Neuron (in vitro differentiated cells): ENCODE measurements at regions not wholly inside any gene's neighbourhood (a gene's known extent, or its start where the extent isn't known, plus 50 kb on each side); places are given as distances from the start of the nearest gene placed in this dataset.

Experiments
- H2AFZ ChIP-seq: one replicate; pipeline ENCODE4 v1.6.1; 2013; ENCODE audit warnings: low read depth, mild to moderate bottlenecking, inconsistent platforms, low read length, moderate library complexity
- H3K27me3 ChIP-seq: one replicate; pipeline ENCODE4 v1.6.1; 2013; ENCODE audit warnings: low read length; ENCODE audit not compliant: insufficient read depth
- H3K36me3 ChIP-seq: one replicate; pipeline ENCODE4 v1.6.1; 2013; ENCODE audit warnings: low read length; ENCODE audit not compliant: insufficient read depth
- H3K4me1 ChIP-seq: one replicate; pipeline ENCODE4 v1.6.1; 2013; ENCODE audit warnings: low read length; ENCODE audit not compliant: insufficient read depth
- H3K4me3 ChIP-seq: 2 replicates; pipeline ENCODE4 v1.5.1; 2013; ENCODE audit warnings: mild to moderate bottlenecking, low read length, moderate library complexity
- H3K9me3 ChIP-seq: one replicate; pipeline ENCODE4 v1.6.1; 2013; ENCODE audit warnings: low read length

DNA sequence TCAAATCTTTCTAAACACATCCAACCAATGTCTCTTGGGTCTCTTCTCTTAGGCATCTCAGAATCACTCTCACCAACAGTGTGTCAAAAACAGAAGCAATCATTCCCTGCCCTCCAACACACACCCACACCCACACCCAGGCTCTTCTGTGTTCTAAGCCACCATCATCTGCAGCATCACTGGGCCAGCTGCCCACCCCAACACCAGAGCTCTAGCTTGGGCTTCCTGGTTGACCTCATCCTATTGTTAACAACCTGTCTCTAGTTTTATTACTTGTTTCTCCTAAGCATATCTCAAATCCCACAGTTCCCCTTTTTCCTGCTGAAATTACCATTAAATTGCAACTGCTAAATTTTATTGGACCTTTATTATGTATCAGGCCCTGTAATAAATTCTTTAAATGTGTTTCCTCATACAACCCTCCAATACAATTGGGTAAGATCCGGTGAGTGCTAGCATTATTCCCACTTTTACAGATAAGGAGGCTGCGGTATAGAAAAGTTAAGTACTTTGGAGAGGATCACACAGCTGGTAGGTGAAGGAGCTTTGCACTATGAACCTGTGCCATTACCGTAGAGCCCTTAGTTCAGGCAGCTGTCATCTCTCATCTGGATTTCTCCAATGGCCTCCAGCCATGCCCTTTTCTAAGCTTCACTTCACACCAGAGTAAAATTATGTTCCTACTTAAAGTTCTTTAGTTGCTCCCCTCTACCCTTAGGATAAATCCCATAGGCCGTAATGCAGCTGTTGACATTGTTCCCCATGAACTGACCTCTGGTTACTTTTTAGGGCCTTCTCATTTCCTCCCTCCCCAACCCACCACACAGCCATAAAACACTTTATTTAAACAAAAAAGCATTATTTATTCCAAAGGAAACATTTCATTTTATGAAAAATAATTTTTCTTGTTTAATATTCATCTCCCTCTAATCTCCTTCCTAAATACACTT lies 227.7 kb downstream of the B3GLCT start:
- H3K27me3 ChIP-seq, result peaks cover 4% of the 10 kb centered on the region
- no peak overlapping the region for H3K4me3 ChIP-seq
- no peaks in the 10 kb centered on the region for H3K9me3 ChIP-seq
- H2AFZ ChIP-seq, result no peak overlapping the region
- no peaks in the 10 kb centered on the region for H3K4me1 ChIP-seq
- H3K36me3 ChIP-seq, result no peaks in the 10 kb centered on the region

GRCh38 chr13:31431722-31432137 lies 232.0 kb downstream of the B3GLCT start:
- Histone ChIP-seq H3K4me3 (no peak overlapping the region), H3K36me3 (no peaks in the 10 kb centered on the region), H3K4me1 (peaks cover 5% of the 10 kb centered on the region), H3K9me3 (no peaks in the 10 kb centered on the region), H2AFZ (no peak overlapping the region), H3K27me3 (peaks cover 5% of the 10 kb centered on the region)

DNA sequence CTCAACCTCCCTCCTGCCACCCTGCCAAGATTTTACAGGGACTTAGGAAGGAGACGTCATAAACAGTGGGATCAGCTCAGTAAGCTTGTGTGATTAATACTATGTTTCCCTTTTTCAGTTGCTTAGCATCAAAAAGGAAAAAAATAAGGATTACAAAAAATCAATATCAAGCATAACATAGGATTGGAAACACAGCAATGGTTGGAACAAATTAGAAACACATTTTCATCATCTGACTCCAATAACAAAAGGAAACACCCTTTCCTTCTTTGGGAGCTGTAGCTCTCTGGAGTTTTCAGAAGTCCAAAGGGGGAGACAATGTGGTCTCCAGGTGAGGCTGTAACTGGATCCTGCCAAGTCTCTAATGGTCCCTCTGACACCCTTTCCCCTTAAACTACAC lies 233.4 kb downstream of the B3GLCT start:
- Histone ChIP-seq H2AFZ (no peak overlapping the region), H3K9me3 (no peaks in the 10 kb centered on the region), H3K4me1 (peaks cover 7% of the 10 kb centered on the region), H3K27me3 (peaks cover 9% of the 10 kb centered on the region), H3K36me3 (no peaks in the 10 kb centered on the region), H3K4me3 (no peak overlapping the region)

DNA sequence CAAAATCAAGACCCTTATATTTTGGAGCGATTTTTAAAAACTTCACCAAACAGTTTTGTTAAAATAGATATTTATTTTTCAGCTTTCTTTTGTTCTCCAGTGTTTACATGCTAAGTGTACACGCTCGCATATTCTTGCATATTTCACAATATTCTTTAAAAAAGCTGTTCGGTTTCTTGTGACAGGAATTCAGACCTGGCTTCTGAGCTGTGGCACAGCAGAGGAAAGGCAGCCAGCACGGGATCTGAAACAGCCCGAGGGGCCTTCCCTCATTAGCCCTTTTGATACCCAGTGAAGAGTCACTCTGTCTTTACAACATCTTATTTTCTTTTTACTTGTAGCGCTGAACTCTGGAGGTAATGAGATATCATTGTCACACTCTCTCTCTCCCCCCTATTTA lies 234.0 kb downstream of the B3GLCT start:
- H2AFZ ChIP-seq, result no peak overlapping the region
- H3K9me3 ChIP-seq, result no peaks in the 10 kb centered on the region
- peaks cover 10% of the 10 kb centered on the region for H3K27me3 ChIP-seq
- no peaks in the 10 kb centered on the region for H3K36me3 ChIP-seq
- H3K4me3 ChIP-seq, result no peak overlapping the region
- H3K4me1 ChIP-seq, result peaks cover 7% of the 10 kb centered on the region

DNA sequence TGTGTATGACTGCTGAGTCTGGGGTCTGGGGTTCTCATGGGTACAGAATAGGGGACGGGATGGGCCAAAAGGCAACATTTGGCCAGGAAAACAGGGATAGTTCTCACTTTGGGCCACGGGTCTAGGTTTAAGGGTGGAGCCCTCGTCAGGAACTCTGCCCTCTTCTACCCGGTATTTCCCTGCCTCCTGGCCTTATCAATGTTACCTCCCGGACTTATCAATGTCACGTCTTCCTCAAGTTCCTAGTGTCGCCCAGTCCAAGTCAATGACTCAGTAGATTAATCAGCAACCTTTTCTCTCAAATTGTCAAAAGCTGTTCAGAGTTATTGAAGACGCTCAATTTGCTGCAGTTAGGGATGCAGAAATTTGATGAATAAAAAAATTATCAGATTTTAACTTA lies 234.8 kb downstream of the B3GLCT start:
- no peak overlapping the region for H2AFZ ChIP-seq
- no peaks in the 10 kb centered on the region for H3K9me3 ChIP-seq
- H3K36me3 ChIP-seq, result no peaks in the 10 kb centered on the region
- peaks cover 10% of the 10 kb centered on the region for H3K27me3 ChIP-seq
- no peak overlapping the region for H3K4me3 ChIP-seq
- peaks cover 7% of the 10 kb centered on the region for H3K4me1 ChIP-seq

GRCh38 chr13:31435536-31435935 lies 235.8 kb downstream of the B3GLCT start:
- no peak overlapping the region for H2AFZ ChIP-seq
- peaks cover 10% of the 10 kb centered on the region for H3K27me3 ChIP-seq
- no peaks in the 10 kb centered on the region for H3K36me3 ChIP-seq
- H3K9me3 ChIP-seq, result no peaks in the 10 kb centered on the region
- no peak overlapping the region for H3K4me3 ChIP-seq
- H3K4me1 ChIP-seq, result peaks cover 7% of the 10 kb centered on the region

GRCh38 chr13:31436478-31436877 lies 236.7 kb downstream of the B3GLCT start:
- H3K4me3 ChIP-seq, result no peak overlapping the region
- peaks cover 10% of the 10 kb centered on the region for H3K27me3 ChIP-seq
- peaks cover 7% of the 10 kb centered on the region for H3K4me1 ChIP-seq
- no peaks in the 10 kb centered on the region for H3K36me3 ChIP-seq
- no peak overlapping the region for H2AFZ ChIP-seq
- no peaks in the 10 kb centered on the region for H3K9me3 ChIP-seq

DNA sequence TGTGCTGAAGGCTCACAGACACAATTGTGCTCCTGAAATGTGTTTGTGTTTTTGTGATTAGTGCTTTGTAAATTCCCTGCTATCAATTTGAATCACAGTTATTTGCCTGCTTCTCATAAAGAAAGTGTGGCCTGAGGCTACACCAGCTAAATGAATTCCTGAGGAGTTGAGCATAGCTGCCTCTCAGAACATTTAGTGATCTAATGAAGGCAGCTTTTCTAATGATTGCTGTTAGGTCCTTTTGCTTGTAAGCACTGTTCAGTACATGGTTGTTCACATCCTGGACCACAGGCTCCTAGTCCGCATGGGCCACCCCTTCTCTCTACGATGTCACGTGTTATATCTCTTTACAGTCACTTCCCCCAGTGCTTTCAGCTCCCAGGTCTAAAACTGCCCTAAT lies 238.2 kb downstream of the B3GLCT start:
- Histone ChIP-seq H3K4me3 (no peak overlapping the region), H2AFZ (no peak overlapping the region), H3K4me1 (peaks cover 13% of the 10 kb centered on the region), H3K27me3 (peaks cover 8% of the 10 kb centered on the region), H3K36me3 (no peaks in the 10 kb centered on the region), H3K9me3 (no peaks in the 10 kb centered on the region)

GRCh38 chr13:31440132-31440531 lies 240.4 kb downstream of the B3GLCT start:
- H3K4me3 ChIP-seq, result no peak overlapping the region
- H2AFZ ChIP-seq, result no peak overlapping the region
- no peaks in the 10 kb centered on the region for H3K9me3 ChIP-seq
- H3K36me3 ChIP-seq, result no peaks in the 10 kb centered on the region
- peaks cover 12% of the 10 kb centered on the region for H3K27me3 ChIP-seq
- H3K4me1 ChIP-seq, result peaks cover 13% of the 10 kb centered on the region

DNA sequence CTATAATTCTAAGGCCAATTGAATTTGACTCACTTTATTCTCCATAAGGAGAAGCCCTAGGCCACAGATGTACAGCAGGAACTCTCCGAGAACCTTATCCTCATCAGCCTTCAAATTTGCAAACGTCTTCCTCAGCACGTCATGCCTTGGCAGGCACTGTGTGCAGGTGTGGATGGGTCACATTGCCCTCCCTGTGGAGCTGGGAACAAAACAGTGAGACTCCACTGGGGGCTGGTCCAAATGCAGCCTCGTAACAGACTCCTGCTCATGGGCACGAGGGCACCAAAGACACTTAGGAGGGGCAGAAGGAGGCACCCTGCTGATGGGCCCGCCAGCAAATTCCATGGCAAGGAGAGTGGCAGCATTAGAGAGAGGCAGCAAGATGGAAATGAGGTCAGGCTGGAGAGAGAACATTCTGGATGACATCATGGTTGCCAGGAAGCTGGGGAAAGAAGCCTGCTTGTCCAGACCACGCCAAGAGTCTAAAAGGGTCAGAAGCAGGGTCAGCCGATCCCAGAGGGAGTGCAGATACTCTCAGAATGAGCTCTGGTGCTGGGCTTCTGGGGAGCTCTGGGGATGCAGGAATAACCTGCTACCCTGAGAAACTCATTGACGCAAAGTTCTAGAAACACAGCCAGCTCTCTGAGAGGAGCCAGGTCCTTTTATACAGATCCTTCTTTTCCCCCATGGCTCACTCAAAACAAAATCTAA lies 242.2 kb downstream of the B3GLCT start:
- Histone ChIP-seq H3K9me3 (peaks cover 1% of the 10 kb centered on the region), H3K27me3 (peaks cover 10% of the 10 kb centered on the region), H3K4me3 (no peak overlapping the region), H3K36me3 (no peaks in the 10 kb centered on the region), H2AFZ (no peak overlapping the region), H3K4me1 (peaks cover 6% of the 10 kb centered on the region)

DNA sequence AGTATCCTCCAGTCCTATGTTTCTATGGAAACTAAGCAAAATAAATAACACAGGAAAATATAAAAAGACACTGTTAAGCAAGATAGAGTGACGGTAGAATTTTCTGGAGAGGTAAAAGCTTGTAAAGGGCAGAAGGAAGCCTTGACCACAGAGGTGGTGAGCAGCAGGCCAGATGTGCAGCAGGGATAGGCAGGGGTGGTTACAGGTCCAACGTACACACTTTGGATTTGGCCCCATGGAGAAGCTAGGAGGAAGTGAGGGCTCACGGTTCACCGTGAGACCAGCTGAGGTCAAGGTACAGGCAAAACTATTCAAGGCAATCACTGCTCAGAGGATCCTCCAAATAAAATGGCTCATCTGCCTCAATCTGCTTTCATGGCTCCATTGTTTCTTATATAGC lies 242.8 kb downstream of the B3GLCT start:
- H3K4me1 ChIP-seq, result peaks cover 6% of the 10 kb centered on the region
- H3K27me3 ChIP-seq, result peaks cover 10% of the 10 kb centered on the region
- peaks cover 1% of the 10 kb centered on the region for H3K9me3 ChIP-seq
- no peak overlapping the region for H2AFZ ChIP-seq
- no peaks in the 10 kb centered on the region for H3K36me3 ChIP-seq
- H3K4me3 ChIP-seq, result no peak overlapping the region

- Histone ChIP-seq H3K27me3 (peaks cover 5% of the 10 kb centered on the region), H3K36me3 (no peaks in the 10 kb centered on the region), H3K9me3 (peaks cover 1% of the 10 kb centered on the region)
These were observed 244.6 kb downstream of the B3GLCT start for GRCh38 chr13:31444266-31444856.

DNA sequence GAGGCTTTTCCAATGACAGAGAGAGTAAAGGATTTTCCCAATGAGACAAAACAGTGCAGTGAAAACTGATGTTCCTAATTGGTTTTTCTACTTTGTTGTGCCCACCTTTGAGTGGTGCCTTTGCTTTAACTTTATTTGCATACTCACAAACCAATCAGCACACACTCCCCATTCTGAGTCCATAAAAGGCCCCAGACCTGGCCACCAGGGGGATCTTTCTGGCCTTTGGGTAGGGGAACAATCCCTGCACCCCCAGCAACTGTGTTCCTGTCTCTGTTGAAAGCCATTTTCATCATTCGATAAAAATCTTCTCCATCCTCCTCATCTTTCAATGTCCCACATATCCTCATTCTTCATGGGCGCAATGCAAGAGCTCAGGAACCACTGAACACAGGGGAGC lies 252.8 kb downstream of the B3GLCT start:
- Histone ChIP-seq H3K4me1 (no peaks in the 10 kb centered on the region), H3K9me3 (no peaks in the 10 kb centered on the region), H3K27me3 (peaks cover 5% of the 10 kb centered on the region)

More at GRCh38 chr13:31444266-31444856, 244.6 kb downstream of the B3GLCT start:
- Histone ChIP-seq H3K4me3 (no peak overlapping the region), H3K4me1 (peaks cover 6% of the 10 kb centered on the region), H2AFZ (no peak overlapping the region)

More for the DNA sequence above, 252.8 kb downstream of the B3GLCT start:
- no peaks in the 10 kb centered on the region for H3K36me3 ChIP-seq
- no peak overlapping the region for H2AFZ ChIP-seq
- H3K4me3 ChIP-seq, result no peak overlapping the region
